Endodermal cell (in vitro differentiated cells): ENCODE measurements at regions not wholly inside any gene's neighbourhood (a gene's known extent, or its start where the extent isn't known, plus 50 kb on each side); places are given as distances from the start of the nearest gene placed in this dataset.

Source experiments
- DNase-seq: peaks from one replicate; pipeline ENCODE4 v3.0.0-alpha.2; 2017
- H3K27ac ChIP-seq: 2 replicates; pipeline ENCODE4 v1.5.1; 2013; ENCODE audit warnings: mild to moderate bottlenecking, low read depth, low read length, moderate library complexity
- H3K27me3 ChIP-seq: 2 replicates; pipeline ENCODE4 v1.6.1; 2013; ENCODE audit warnings: mild to moderate bottlenecking, low read length, moderate library complexity; ENCODE audit not compliant: insufficient read depth, control insufficient read depth, poor library complexity, severe bottlenecking
- H3K36me3 ChIP-seq: 2 replicates; pipeline ENCODE4 v1.7.0; 2013; ENCODE audit warnings: mild to moderate bottlenecking, low read length, moderate library complexity; ENCODE audit not compliant: control insufficient read depth, insufficient read depth
- H3K4me1 ChIP-seq: one replicate; pipeline ENCODE4 v1.7.0; 2013; ENCODE audit warnings: low read length; ENCODE audit not compliant: control insufficient read depth, insufficient read depth
- H3K4me3 ChIP-seq: 2 replicates; pipeline ENCODE4 v1.5.1; 2013; ENCODE audit warnings: mild to moderate bottlenecking, low read length, moderate library complexity
- H3K9ac ChIP-seq: 2 replicates; pipeline ENCODE4 v1.6.1; 2013; ENCODE audit warnings: mild to moderate bottlenecking, low read length, moderate library complexity; ENCODE audit not compliant: poor library complexity, severe bottlenecking; ENCODE audit errors: extremely low read depth
- H3K9me3 ChIP-seq: 2 replicates; pipeline ENCODE4 v1.6.1; 2013; ENCODE audit warnings: mild to moderate bottlenecking, low read length, moderate library complexity; ENCODE audit not compliant: control insufficient read depth
- H3K27ac Mint-ChIP-seq: 2 replicates; pipeline ENCODE4 v1.8.0; 2020; ENCODE audit warnings: mixed read lengths
- H3K27me3 Mint-ChIP-seq: 2 replicates; pipeline ENCODE4 v1.8.0; 2021; ENCODE audit warnings: mild to moderate bottlenecking, mixed read lengths; ENCODE audit not compliant: insufficient read depth
- H3K36me3 Mint-ChIP-seq: 2 replicates; pipeline ENCODE4 v1.8.0; 2020; ENCODE audit warnings: low read depth, mixed read lengths
- H3K4me1 Mint-ChIP-seq: 2 replicates; pipeline ENCODE4 v1.8.0; 2020; ENCODE audit warnings: mixed read lengths
- H3K4me3 Mint-ChIP-seq: 2 replicates; pipeline ENCODE4 v1.8.0; 2020; ENCODE audit warnings: mild to moderate bottlenecking, moderate library complexity, mixed read lengths
- H3K9me3 Mint-ChIP-seq: 2 replicates; pipeline ENCODE4 v1.8.0; 2020; ENCODE audit warnings: mild to moderate bottlenecking, mixed read lengths
- CTCF ChIP-seq: fragments of 200-600 bp; sonication (generic); conservative IDR thresholded peaks from 2 replicates; pipeline ENCODE4 v1.5.0; 2021; ENCODE audit warnings: antibody characterized with exemption, mild to moderate bottlenecking
- WGBS, 2 experiments: methylation state at CpG; one replicate each; pipeline versions ENCODE4 v1.1.5 to v1.1.7; 2013; ENCODE audit warnings: missing lambda C conversion rate in 2 of 2, mixed read lengths in 1 of 2; ENCODE audit not compliant: insufficient coverage in 1 of 2, insufficient read length in 1 of 2; 5-methylcytosine and 5-hydroxymethylcytosine counted together

DNA sequence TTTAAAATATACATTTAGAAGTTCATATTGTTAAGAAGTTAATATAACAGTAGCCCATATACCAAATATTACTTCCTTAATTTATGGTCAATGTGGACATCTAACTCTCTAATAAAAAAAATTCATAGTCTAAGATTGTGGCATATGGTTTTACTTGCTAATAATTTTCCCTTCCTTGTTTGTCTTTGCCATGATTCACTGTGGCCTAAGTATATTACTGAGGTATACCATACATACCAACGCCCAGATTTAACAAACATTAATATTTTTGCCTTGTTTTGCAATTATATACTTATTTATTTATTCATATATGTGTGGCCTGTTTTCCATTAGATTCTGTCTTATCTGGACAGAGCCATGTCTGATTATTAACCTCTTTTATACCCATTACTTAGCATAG, 54.6 kb upstream of the CCDC150 start:
- Histone ChIP-seq H3K36me3 (no peaks in the 10 kb centered on the region), H3K27ac (no peak overlapping the region), H3K27me3 (no peaks in the 10 kb centered on the region), H3K9me3 (no peaks in the 10 kb centered on the region), H3K4me1 (peaks cover under 1% of the 10 kb centered on the region), H3K4me3 (no peak overlapping the region), H3K9ac (no peak overlapping the region)
- H3K9me3 Mint-ChIP-seq, result no peaks in the 10 kb centered on the region
- peaks cover 6% of the 10 kb centered on the region for H3K4me1 Mint-ChIP-seq
- no peak for TF ChIP-seq CTCF
- peaks cover 2% of the 10 kb centered on the region for H3K27me3 Mint-ChIP-seq
- no CpG with 5 or more reads among the region's 1 CpG for WGBS, 2 experiments
- peaks cover 2% of the 10 kb centered on the region for H3K36me3 Mint-ChIP-seq
- H3K4me3 Mint-ChIP-seq, result no peak overlapping the region
- no peak for DNase-seq
- no peak overlapping the region for H3K27ac Mint-ChIP-seq

GRCh38 chr2:196586511-196586991, 53.0 kb upstream of the CCDC150 start:
- Histone ChIP-seq H3K9me3 (no peaks in the 10 kb centered on the region), H3K9ac (no peak overlapping the region), H3K27ac (no peak overlapping the region), H3K36me3 (no peaks in the 10 kb centered on the region), H3K4me1 (peaks cover 3% of the 10 kb centered on the region), H3K4me3 (no peak overlapping the region), H3K27me3 (no peaks in the 10 kb centered on the region)
- no peak for DNase-seq
- peaks cover 22% of the 10 kb centered on the region for H3K4me1 Mint-ChIP-seq
- 78 to 79% methylated on average over 6 of the region's 6 CpGs for WGBS, 2 experiments
- no peaks in the 10 kb centered on the region for H3K27me3 Mint-ChIP-seq
- H3K4me3 Mint-ChIP-seq, result no peak overlapping the region
- H3K36me3 Mint-ChIP-seq, result peaks cover 2% of the 10 kb centered on the region
- TF ChIP-seq CTCF, result no peak
- H3K9me3 Mint-ChIP-seq, result no peaks in the 10 kb centered on the region
- H3K27ac Mint-ChIP-seq, result no peak overlapping the region

DNA sequence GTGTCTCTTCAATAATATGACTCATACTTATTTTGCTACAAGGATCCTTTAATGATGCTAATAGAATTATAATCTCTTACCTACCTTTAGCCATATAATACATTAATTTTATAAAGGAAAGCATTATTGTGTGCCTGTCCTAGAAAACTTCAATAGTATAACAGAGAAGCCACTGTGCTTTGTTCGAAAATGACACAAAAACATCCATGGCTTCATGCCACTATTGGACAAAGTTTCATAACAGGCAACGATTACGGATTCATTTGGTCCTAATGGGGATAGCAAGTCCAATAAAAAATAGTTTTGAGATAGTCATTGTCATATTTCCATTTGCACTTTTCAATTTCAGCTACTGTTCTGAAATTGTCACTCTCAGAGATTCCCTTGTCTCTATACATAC, 52.5 kb upstream of the CCDC150 start:
- no peaks in the 10 kb centered on the region for H3K27me3 Mint-ChIP-seq
- no peaks in the 10 kb centered on the region for H3K27me3 ChIP-seq
- no peaks in the 10 kb centered on the region for H3K9me3 Mint-ChIP-seq
- peaks cover 3% of the 10 kb centered on the region for H3K4me1 ChIP-seq
- WGBS, 2 experiments, result 86 to 95% methylated on average over 3 of the region's 3 CpGs
- no peak overlapping the region for H3K27ac Mint-ChIP-seq
- H3K4me3 Mint-ChIP-seq, result no peak overlapping the region
- H3K36me3 ChIP-seq, result no peaks in the 10 kb centered on the region
- no peak overlapping the region for H3K9ac ChIP-seq
- H3K36me3 Mint-ChIP-seq, result peaks cover 2% of the 10 kb centered on the region
- no peaks in the 10 kb centered on the region for H3K9me3 ChIP-seq
- H3K27ac ChIP-seq, result no peak overlapping the region
- no peak for TF ChIP-seq CTCF
- H3K4me1 Mint-ChIP-seq, result peaks cover 27% of the 10 kb centered on the region
- no peak for DNase-seq
- H3K4me3 ChIP-seq, result no peak overlapping the region
